OCI-LY3 (cell line): ENCODE measurements at regions not wholly inside any gene's neighbourhood (a gene's known extent, or its start where the extent isn't known, plus 50 kb on each side); places are given as distances from the start of the nearest gene placed in this dataset.

ENCODE experiments used
- CTCF ChIP-seq: fragments of 200-600, 300-600 bp; sonication (generic); IDR thresholded peaks from 2 replicates; pipeline ENCODE4 v1.5.1; 2014; ENCODE audit warnings: antibody characterized with exemption, low read length, low read depth
- EZH2phosphoT487 ChIP-seq: fragments of 200-600 bp; shearing (Covaris generic); IDR thresholded peaks from 2 replicates; pipeline ENCODE4 v1.6.1; 2018; ENCODE audit warnings: antibody characterized with exemption, mixed run types, low read depth

DNA sequence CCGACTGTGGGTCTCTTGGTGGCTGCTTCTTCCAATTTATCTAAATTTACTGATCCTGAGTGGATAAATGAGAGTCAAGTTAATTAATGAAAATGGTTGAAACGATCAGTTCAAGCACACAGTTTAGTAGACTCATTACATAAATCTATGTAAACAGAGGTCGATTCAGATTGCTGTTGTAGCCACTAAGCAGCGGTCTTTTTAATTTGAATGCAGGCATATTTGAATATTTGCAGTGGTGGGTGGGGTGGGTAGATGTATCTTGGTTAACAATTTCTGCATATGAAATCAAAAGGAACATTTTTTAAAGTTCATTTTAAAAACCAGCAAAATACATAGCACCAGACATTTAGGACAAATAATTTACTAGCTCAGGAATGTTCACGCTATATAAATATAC, 325.9 kb downstream of the KLF12 start:
- TF ChIP-seq CTCF: no peak
- no peak for TF ChIP-seq EZH2phosphoT487
